BE2C (cell line): ENCODE measurements at regions not wholly inside any gene's neighbourhood (a gene's known extent, or its start where the extent isn't known, plus 50 kb on each side); places are given as distances from the start of the nearest gene placed in this dataset.

Experiments
- DNase-seq: peaks from one replicate; pipeline ENCODE4 v3.0.0-alpha.2; 2020
- H3K27me3 ChIP-seq: fragments of 250-450 bp; sonication (Bioruptor Pico); 2 replicates; pipeline ENCODE4 v1.5.1; 2020; ENCODE audit warnings: mild to moderate bottlenecking
- H3K36me3 ChIP-seq: fragments of 250-450 bp; sonication (Bioruptor Pico); 2 replicates; pipeline ENCODE4 v1.5.1; 2020; ENCODE audit warnings: mild to moderate bottlenecking
- H3K4me1 ChIP-seq: fragments of 250-450 bp; sonication (Bioruptor Pico); 2 replicates; pipeline ENCODE4 v1.5.1; 2020
- H3K4me3 ChIP-seq: 2 replicates; pipeline ENCODE4 v1.5.1; 2011; ENCODE audit warnings: low read depth, low read length
- H3K9me3 ChIP-seq: fragments of 250-450 bp; sonication (Bioruptor Pico); 2 replicates; pipeline ENCODE4 v1.5.1; 2020
- TF ChIP-seq, protein P1 (sequence below): IDR thresholded peaks from 2 replicates; pipeline ENCODE4 v1.5.1; 2012; ENCODE audit warnings: mild to moderate bottlenecking, low read depth, low read length

DNA sequence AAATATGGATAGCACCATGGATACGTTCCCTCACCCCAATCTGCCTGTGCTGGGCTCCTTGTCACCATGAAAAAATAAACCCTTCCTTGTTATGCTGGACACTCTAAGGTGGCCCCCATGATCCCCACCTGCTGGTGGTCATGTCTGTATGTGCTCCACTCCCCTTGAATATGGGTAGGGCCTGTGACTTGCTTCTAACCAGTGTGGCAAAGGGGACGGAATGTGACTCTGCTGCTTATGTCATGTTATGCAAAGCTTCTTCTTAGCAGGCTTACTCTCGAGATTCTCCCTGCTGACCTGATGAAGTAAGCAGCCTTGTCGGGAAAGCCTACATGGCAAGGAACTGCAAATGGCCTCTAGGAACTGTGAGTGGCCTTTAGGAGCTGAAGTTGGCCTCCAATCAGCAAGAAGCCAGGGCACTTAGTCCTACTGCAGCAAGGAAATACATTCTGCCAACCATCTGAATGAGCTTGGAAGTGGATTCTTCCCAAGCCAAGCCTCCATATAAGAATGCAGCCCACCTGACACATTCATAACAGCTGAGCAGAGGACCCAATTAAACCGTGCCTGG is 159.9 kb downstream of the CCDC34 start:
- TF ChIP-seq, protein P1, sequence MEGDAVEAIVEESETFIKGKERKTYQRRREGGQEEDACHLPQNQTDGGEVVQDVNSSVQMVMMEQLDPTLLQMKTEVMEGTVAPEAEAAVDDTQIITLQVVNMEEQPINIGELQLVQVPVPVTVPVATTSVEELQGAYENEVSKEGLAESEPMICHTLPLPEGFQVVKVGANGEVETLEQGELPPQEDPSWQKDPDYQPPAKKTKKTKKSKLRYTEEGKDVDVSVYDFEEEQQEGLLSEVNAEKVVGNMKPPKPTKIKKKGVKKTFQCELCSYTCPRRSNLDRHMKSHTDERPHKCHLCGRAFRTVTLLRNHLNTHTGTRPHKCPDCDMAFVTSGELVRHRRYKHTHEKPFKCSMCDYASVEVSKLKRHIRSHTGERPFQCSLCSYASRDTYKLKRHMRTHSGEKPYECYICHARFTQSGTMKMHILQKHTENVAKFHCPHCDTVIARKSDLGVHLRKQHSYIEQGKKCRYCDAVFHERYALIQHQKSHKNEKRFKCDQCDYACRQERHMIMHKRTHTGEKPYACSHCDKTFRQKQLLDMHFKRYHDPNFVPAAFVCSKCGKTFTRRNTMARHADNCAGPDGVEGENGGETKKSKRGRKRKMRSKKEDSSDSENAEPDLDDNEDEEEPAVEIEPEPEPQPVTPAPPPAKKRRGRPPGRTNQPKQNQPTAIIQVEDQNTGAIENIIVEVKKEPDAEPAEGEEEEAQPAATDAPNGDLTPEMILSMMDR = no peak
- no peak for DNase-seq
- Histone ChIP-seq H3K36me3 (no peaks in the 10 kb centered on the region), H3K27me3 (no peaks in the 10 kb centered on the region), H3K4me1 (peaks cover 10% of the 10 kb centered on the region; the same call in 1 of the 2 replicates), H3K9me3 (no peaks in the 10 kb centered on the region), H3K4me3 (no peak overlapping the region)

DNA sequence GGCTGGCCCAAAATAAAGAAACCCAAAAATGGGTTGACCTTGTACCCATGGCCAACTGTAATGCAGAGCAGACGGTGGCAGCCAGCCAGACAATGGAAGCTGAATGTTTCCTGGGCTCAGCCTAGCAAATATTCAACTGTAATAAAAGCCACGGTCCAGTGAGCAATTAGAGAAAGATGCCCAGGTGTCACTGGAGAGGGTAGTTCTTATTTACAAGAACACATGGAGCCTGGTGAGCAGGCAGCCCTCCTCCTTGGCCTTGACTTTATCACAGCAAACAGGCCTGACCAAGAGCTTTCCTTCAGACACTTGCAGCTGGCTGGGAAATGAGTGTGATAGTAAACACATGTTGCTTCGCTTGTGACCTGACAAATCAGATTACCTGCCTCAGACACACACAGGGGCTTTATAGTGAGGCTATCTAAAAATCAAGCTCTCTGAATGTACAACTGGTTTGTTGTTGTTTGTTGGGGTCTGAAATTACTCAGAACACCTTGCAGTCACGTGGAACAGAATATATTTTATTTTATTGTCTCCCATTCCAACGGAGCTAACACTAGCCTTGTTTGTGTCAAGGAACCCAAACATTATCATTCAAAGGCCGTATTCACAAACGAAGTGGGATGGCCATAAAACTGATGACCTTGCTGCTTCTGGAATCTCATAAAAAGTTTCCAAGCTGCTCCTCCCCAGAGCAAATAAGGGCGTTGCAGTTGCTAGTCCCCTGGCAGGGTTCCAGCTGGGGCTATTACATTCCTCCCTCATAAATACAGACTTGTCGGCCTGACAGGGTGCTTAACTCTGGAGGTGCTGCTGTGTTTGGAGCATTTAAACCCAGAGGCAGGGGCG is 161.1 kb downstream of the BBOX1 start:
- no peak overlapping the region for H3K4me3 ChIP-seq
- DNase-seq = peak; percentile 74
- TF ChIP-seq, protein P1 = no peak
- no peaks in the 10 kb centered on the region for H3K9me3 ChIP-seq
- no peaks in the 10 kb centered on the region for H3K36me3 ChIP-seq
- no peaks in the 10 kb centered on the region for H3K27me3 ChIP-seq
- H3K4me1 ChIP-seq = peaks cover 16% of the 10 kb centered on the region

DNA sequence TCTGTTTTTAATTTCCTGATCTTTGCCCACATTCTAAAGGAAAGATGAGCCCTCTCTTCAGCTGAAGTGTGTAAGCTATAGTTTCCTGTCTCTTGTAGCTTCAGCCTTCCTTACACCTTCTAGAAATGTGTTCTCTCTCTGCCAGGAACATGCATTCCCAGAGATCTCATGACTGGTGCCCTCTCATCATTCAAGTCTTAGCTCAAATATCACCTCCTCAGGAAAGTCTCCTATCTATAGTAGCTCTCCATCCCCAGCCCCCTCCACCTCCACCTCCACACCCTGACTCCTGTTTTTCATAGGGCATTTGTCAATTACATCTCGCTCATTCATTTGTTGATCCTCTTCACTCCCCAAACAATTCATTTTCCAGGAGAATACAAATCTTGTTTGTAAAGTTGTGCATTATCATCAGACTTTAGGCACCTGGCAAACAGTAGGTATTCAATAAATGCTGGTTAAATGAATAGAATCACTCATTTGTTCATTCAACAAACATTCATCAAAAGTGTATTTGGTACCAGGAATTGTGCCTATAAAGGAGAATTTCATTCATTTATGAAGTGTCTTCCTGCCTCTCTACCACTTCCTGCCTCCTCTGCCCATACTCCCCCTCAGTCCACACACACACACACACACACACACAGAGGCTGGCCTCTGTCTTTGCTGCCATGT is 160.3 kb downstream of the BBOX1 start:
- H3K9me3 ChIP-seq = no peaks in the 10 kb centered on the region
- H3K27me3 ChIP-seq = no peaks in the 10 kb centered on the region
- TF ChIP-seq, protein P1 = no peak
- no peak overlapping the region for H3K4me3 ChIP-seq
- H3K36me3 ChIP-seq = no peaks in the 10 kb centered on the region
- H3K4me1 ChIP-seq = peaks cover 18% of the 10 kb centered on the region
- no peak for DNase-seq

DNA sequence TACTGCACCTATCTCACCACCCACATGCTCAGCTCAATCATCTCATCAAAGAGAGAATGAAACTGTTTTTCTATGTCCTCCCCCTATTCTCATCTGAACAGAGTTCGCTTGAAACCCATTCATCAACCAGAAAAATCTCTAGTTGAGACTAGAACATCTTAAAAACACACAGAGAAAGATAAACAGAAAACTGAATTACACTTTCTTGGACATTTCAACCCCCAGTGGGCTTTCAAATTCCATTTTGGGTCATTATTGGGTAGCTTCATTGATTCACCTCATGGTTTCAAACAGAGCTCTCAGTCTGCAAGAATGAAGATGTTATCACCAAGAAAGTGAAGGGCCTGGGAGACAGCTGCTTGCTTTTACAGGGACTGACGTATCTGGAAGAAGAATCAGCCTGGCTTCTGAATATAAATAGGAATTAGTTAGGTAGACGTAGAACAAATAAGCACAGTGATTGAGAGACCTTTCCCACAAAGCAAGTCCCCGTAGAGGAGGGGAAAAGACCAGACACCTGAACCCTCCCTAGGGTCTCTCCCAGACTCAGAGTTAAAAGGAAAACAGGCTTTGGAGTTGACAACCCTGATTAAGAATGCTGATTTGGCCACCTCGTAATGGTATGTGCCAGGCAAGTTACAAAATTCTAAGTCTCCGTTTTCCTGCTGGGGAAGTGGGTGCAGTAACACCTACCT is 155.7 kb downstream of the BBOX1 start:
- TF ChIP-seq, protein P1 = no peak

DNA sequence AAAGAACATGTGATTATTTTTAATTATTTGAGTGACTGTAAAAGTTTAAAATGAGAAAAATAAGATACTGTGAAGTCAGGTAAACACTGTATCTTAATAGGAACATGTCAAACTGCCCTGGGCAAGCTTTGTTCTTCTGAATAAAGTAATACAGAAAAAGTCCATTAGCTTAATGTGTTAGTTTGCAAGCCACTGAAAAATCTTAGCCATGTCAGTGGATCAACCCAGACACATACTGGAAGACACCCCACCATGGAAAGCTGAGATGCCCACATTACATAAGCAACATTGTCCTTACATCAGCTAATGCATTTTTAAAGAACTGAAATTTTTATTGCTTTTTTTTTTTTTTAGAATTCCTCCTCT is 155.2 kb downstream of the BBOX1 start:
- H3K4me1 ChIP-seq = peaks cover 8% of the 10 kb centered on the region
- H3K9me3 ChIP-seq = no peaks in the 10 kb centered on the region
- TF ChIP-seq, protein P1 = no peak
- no peaks in the 10 kb centered on the region for H3K27me3 ChIP-seq
- no peak overlapping the region for H3K4me3 ChIP-seq
- DNase-seq = no peak
- H3K36me3 ChIP-seq = no peaks in the 10 kb centered on the region

More for the DNA sequence above, 155.7 kb downstream of the BBOX1 start:
- peaks cover 10% of the 10 kb centered on the region for H3K4me1 ChIP-seq
- no peak for DNase-seq
- no peaks in the 10 kb centered on the region for H3K9me3 ChIP-seq
- H3K27me3 ChIP-seq = no peaks in the 10 kb centered on the region
- no peak overlapping the region for H3K4me3 ChIP-seq
- H3K36me3 ChIP-seq = no peaks in the 10 kb centered on the region
